IMR-90 (cell line): ENCODE measurements at regions not wholly inside any gene's neighbourhood (a gene's known extent, or its start where the extent isn't known, plus 50 kb on each side); places are given as distances from the start of the nearest gene placed in this dataset.

Source experiments
- ATAC-seq: fragments of 200-7000 bp; cut with Tn5 transposase; 2 replicates; pipeline ENCODE4 v1.9.1; 2020; ENCODE audit warnings: low read depth, mild to moderate bottlenecking, moderate library complexity
- BruUV-seq: library from RNA; stranded (reverse); fragments of 400-500 nt; replicated peaks from 2 replicates; lab custom pipeline; 2021; lab: Mats Ljungman, UMichigan
- CTCF ChIA-PET: fragments of 300-600 bp; formaldehyde crosslinking; extraction: SDS; loops from one replicate; lab custom pipeline; 2021; ENCODE audit warnings: antibody characterized with exemption; lab: Yijun Ruan, JAX
- POLR2A ChIA-PET: fragments of 300-600 bp; sonication (Branson Sonifier 250); formaldehyde crosslinking; loops from one replicate; lab custom pipeline; 2022; ENCODE audit warnings: antibody characterized with exemption; ENCODE audit not compliant: unreplicated experiment; lab: Charles Lee
- DNase-seq: peaks from one replicate; pipeline ENCODE4 v3.0.0; 2013
- H2AFZ ChIP-seq: replicated peaks from 2 replicates; pipeline ENCODE3; 2013; ENCODE audit warnings: low read length, mild to moderate bottlenecking; ENCODE audit not compliant: poor library complexity
- H2AK5ac ChIP-seq: 2 replicates; pipeline ENCODE4 v1.6.1; 2013; ENCODE audit warnings: low read depth, low read length, inconsistent platforms
- H2AK9ac ChIP-seq: replicated peaks from 2 replicates; pipeline ENCODE3; 2013; ENCODE audit warnings: mild to moderate bottlenecking, low read depth, low read length, moderate library complexity; ENCODE audit not compliant: poor library complexity
- H2BK120ac ChIP-seq: 2 replicates; pipeline ENCODE4 v1.6.1; 2013; ENCODE audit warnings: low read depth, low read length, inconsistent platforms
- H2BK15ac ChIP-seq: 3 replicates; pipeline ENCODE4 v1.6.1; 2013; ENCODE audit warnings: low read depth, low read length, inconsistent platforms
- H2BK20ac ChIP-seq: 2 replicates; pipeline ENCODE4 v1.6.1; 2013; ENCODE audit warnings: low read depth, mild to moderate bottlenecking, inconsistent platforms, low read length, moderate library complexity
- H2BK5ac ChIP-seq: 2 replicates; pipeline ENCODE4 v1.6.1; 2013; ENCODE audit warnings: mild to moderate bottlenecking, low read depth, low read length, inconsistent platforms; ENCODE audit not compliant: poor library complexity, severe bottlenecking
- H3K14ac ChIP-seq: replicated peaks from 2 replicates; pipeline ENCODE4 v1.6.1; 2013; ENCODE audit warnings: low read depth, low read length, inconsistent platforms
- H3K18ac ChIP-seq: 2 replicates; pipeline ENCODE4 v1.6.1; 2013; ENCODE audit warnings: low read depth, low read length, control low read depth
- H3K23ac ChIP-seq: 2 replicates; pipeline ENCODE4 v1.6.1; 2013; ENCODE audit warnings: low read depth, low read length, inconsistent platforms
- H3K27ac ChIP-seq: 2 replicates; pipeline ENCODE4 v1.5.1; 2013; ENCODE audit warnings: mild to moderate bottlenecking, control low read depth, low read length; ENCODE audit not compliant: insufficient read depth
- H3K27me3 ChIP-seq: 2 replicates; pipeline ENCODE4 v1.6.1; 2013; ENCODE audit warnings: low read length; ENCODE audit not compliant: control insufficient read depth, insufficient read depth
- H3K36me3 ChIP-seq: 2 replicates; pipeline ENCODE4 v1.6.1; 2013; ENCODE audit warnings: low read length, mixed read lengths; ENCODE audit not compliant: control insufficient read depth, insufficient read depth
- H3K4ac ChIP-seq: 2 replicates; pipeline ENCODE4 v1.6.1; 2013; ENCODE audit warnings: low read depth, low read length, inconsistent platforms
- H3K4me1 ChIP-seq: 2 replicates; pipeline ENCODE4 v1.6.1; 2013; ENCODE audit warnings: low read length, mixed read lengths; ENCODE audit not compliant: control insufficient read depth, insufficient read depth
- H3K4me2 ChIP-seq: 2 replicates; pipeline ENCODE4 v1.6.1; 2013; ENCODE audit warnings: low read depth, mild to moderate bottlenecking, control low read depth, low read length, moderate library complexity
- H3K4me3 ChIP-seq: 2 replicates; pipeline ENCODE4 v1.5.1; 2013; ENCODE audit warnings: low read depth, mild to moderate bottlenecking, control low read depth, low read length, moderate library complexity; ENCODE audit not compliant: insufficient read depth
- H3K56ac ChIP-seq: 2 replicates; pipeline ENCODE4 v1.6.1; 2013; ENCODE audit warnings: low read length, inconsistent platforms; ENCODE audit not compliant: insufficient read depth; ENCODE audit errors: extremely low read depth
- H3K79me1 ChIP-seq, 2 experiments: 2 replicates each; pipeline ENCODE4 v1.6.1; 2013; ENCODE audit warnings: low read length in 2 of 2, inconsistent platforms in 1 of 2, low read depth in 1 of 2
- H3K9ac ChIP-seq: 2 replicates; pipeline ENCODE4 v1.6.1; 2013; ENCODE audit warnings: low read depth, low read length, control low read depth
- H3K9me1 ChIP-seq: 2 replicates; pipeline ENCODE4 v1.6.1; 2013; ENCODE audit warnings: low read length, inconsistent platforms; ENCODE audit not compliant: insufficient read depth
- H3K9me3 ChIP-seq: 2 replicates; pipeline ENCODE4 v1.6.1; 2013; ENCODE audit warnings: low read length; ENCODE audit not compliant: control insufficient read depth, insufficient read depth
- H4K20me1 ChIP-seq: 2 replicates; pipeline ENCODE4 v1.6.1; 2013; ENCODE audit warnings: low read length, inconsistent platforms; ENCODE audit not compliant: insufficient read depth
- H4K5ac ChIP-seq: 2 replicates; pipeline ENCODE4 v1.6.1; 2013; ENCODE audit warnings: mild to moderate bottlenecking, low read depth, low read length, control low read depth
- H4K8ac ChIP-seq, 2 experiments: 2 replicates each; pipeline ENCODE4 v1.6.1; 2013; ENCODE audit warnings: low read depth in 2 of 2, low read length in 2 of 2, control low read depth in 1 of 2, inconsistent platforms in 1 of 2
- H4K91ac ChIP-seq: 2 replicates; pipeline ENCODE4 v1.6.1; 2013; ENCODE audit warnings: low read depth, low read length, inconsistent platforms; ENCODE audit not compliant: insufficient read depth
- BHLHE40 ChIP-seq: fragments of 150-350 bp; IDR thresholded peaks from 2 replicates; pipeline ENCODE4 v1.6.1; 2016; ENCODE audit warnings: mild to moderate bottlenecking, low read depth, low read length
- CEBPB ChIP-seq: IDR thresholded peaks from 2 replicates; pipeline ENCODE4 v1.6.1; 2012; ENCODE audit warnings: low read depth, low read length, improper control_type of control experiment
- CHD1 ChIP-seq: IDR thresholded peaks from 2 replicates; pipeline ENCODE4 v1.6.1; 2012; ENCODE audit warnings: low read depth, low read length, improper control_type of control experiment
- FOS ChIP-seq: fragments of 150-350 bp; IDR thresholded peaks from 2 replicates; pipeline ENCODE4 v1.6.1; 2016; ENCODE audit warnings: low read depth, low read length
- MAFK ChIP-seq: IDR thresholded peaks from 2 replicates; pipeline ENCODE4 v1.6.1; 2012; ENCODE audit warnings: low read depth, low read length, improper control_type of control experiment
- MAZ ChIP-seq: IDR thresholded peaks from 2 replicates; pipeline ENCODE4 v1.6.1; 2012; ENCODE audit warnings: low read depth, mild to moderate bottlenecking, low read length, improper control_type of control experiment, moderate library complexity, borderline replicate concordance
- MXI1 ChIP-seq: IDR thresholded peaks from 2 replicates; pipeline ENCODE4 v1.6.1; 2012; ENCODE audit warnings: low read depth, mild to moderate bottlenecking, low read length, moderate library complexity, borderline replicate concordance
- NFE2L2 ChIP-seq: fragments of 150-350 bp; IDR thresholded peaks from 2 replicates; pipeline ENCODE4 v1.6.1; 2016; ENCODE audit warnings: low read depth, mild to moderate bottlenecking, low read length
- POLR2A ChIP-seq: IDR thresholded peaks from 2 replicates; pipeline ENCODE4 v1.6.1; 2012; ENCODE audit warnings: mild to moderate bottlenecking, low read depth, low read length
- RAD21 ChIP-seq: IDR thresholded peaks from 2 replicates; pipeline ENCODE4 v1.6.1; 2012; ENCODE audit warnings: low read length, improper control_type of control experiment
- RCOR1 ChIP-seq: IDR thresholded peaks from 2 replicates; pipeline ENCODE4 v1.6.1; 2012; ENCODE audit warnings: mild to moderate bottlenecking, low read length, improper control_type of control experiment; ENCODE audit not compliant: insufficient replicate concordance
- RFX5 ChIP-seq: IDR thresholded peaks from 2 replicates; pipeline ENCODE4 v1.8.0; 2012; ENCODE audit warnings: low read depth, mild to moderate bottlenecking, low read length, moderate library complexity
- SMC3 ChIP-seq: fragments of 150-350 bp; IDR thresholded peaks from 2 replicates; pipeline ENCODE4 v1.6.1; 2016; ENCODE audit warnings: low read depth, mild to moderate bottlenecking, antibody characterized with exemption, low read length, moderate library complexity
- WGBS, 2 experiments: methylation state at CpG; one replicate each; pipeline versions ENCODE4 v1.1.5 to v1.1.7; 2013; ENCODE audit warnings: missing lambda C conversion rate in 2 of 2; ENCODE audit not compliant: insufficient read length in 1 of 2; ENCODE audit errors: extremely low coverage in 2 of 2; 5-methylcytosine and 5-hydroxymethylcytosine counted together
- dilution Hi-C: fragments of 300-500 bp; cut with HindIII; formaldehyde crosslinking; loops from one replicate; pipeline ENCODE4 v1.14.3; 2018; ENCODE audit warnings: low sequenced_read_pairs; ENCODE audit not compliant: unreplicated experiment
- in situ Hi-C: fragments of 300-500 bp; cut with MboI; formaldehyde crosslinking; loops from 3 replicates; pipeline ENCODE4 v1.14.3; 2019; ENCODE audit warnings: low sequenced_read_pairs, inconsistent platforms, mixed read lengths
- intact Hi-C: fragments of 100-400 bp; cut with micrococcal nuclease; formaldehyde crosslinking; loops from 2 replicates; pipeline ENCODE4 v1.10.0; 2022
- TF ChIP-seq, protein P1 (sequence below): conservative IDR thresholded peaks from 2 replicates; pipeline ENCODE4 v1.5.1; 2012; ENCODE audit warnings: mild to moderate bottlenecking, low read depth, low read length, improper control_type of control experiment
- TF ChIP-seq, protein P2 (sequence below): fragments of 150-350 bp; IDR thresholded peaks from 2 replicates; pipeline ENCODE4 v1.6.1; 2017; ENCODE audit warnings: mild to moderate bottlenecking, antibody characterized with exemption, low read length, low read depth
- TF ChIP-seq, protein P3 (sequence below): fragments of 150-350 bp; IDR thresholded peaks from 2 replicates; pipeline ENCODE4 v1.6.1; 2016; ENCODE audit warnings: low read depth, mild to moderate bottlenecking, low read length, moderate library complexity, borderline replicate concordance

GRCh38 chr9:105842023-105842644 is 147.8 kb downstream of the TMEM38B start:
- Histone ChIP-seq H4K91ac (no peak overlapping the region), H3K18ac (no peak overlapping the region), H2BK15ac (no peak overlapping the region), H3K4me3 (no peak overlapping the region), H3K9me3 (no peaks in the 10 kb centered on the region), H2BK20ac (no peak overlapping the region), H3K79me1 (no peaks in the 10 kb centered on the region), H3K9me1 (no peaks in the 10 kb centered on the region), H4K5ac (no peak overlapping the region), H4K20me1 (no peaks in the 10 kb centered on the region), H3K4ac (no peak overlapping the region), H3K27ac (no peak overlapping the region), H3K4me1 (no peaks in the 10 kb centered on the region), H3K14ac (no peak overlapping the region), H2BK120ac (no peak overlapping the region), H3K9ac (no peak overlapping the region), H2AFZ (no peak overlapping the region), H2AK9ac (no peak overlapping the region), H3K56ac (no peak overlapping the region), H2AK5ac (no peak overlapping the region), H4K8ac (no peak overlapping the region), H3K23ac (no peak overlapping the region), H3K36me3 (no peaks in the 10 kb centered on the region), H3K4me2 (no peak overlapping the region), H2BK5ac (no peak overlapping the region), H3K27me3 (no peaks in the 10 kb centered on the region)
- CTCF ChIA-PET = interaction anchor here (0.6 to 3.5 kb wide), 5 partner anchors 8 to 1328 kb away, joined by 3 to 18 read pairs (median 4); no protein-coding TSS in a partner anchor
- WGBS, 2 experiments = no CpG with 5 or more reads among the region's 4 CpGs
- POLR2A ChIA-PET = no interaction called here
- in situ Hi-C loops = loop anchor here (25.0 kb wide), 1 partner anchor 1320 kb away; no protein-coding TSS in a partner anchor
- intact Hi-C loops = loop anchor here (1.0 to 10.0 kb wide), 4 partner anchors 39 to 1443 kb away; partner anchors contain the start of genes RAD23B and ZNF462
- BruUV-seq = no TSS peak
- dilution Hi-C loops = no loop called here
- DNase-seq = peak; percentile 47
- TF ChIP-seq MXI1 (no peak), POLR2A (no peak), NFE2L2 (no peak), CHD1 (no peak), MAFK (peak; percentile 81), CEBPB (peak; percentile 95), RCOR1 (no peak), BHLHE40 (no peak), FOS (no peak), RFX5 (no peak), SMC3 (peak; percentile 74), RAD21 (peak; percentile 73), MAZ (no peak)
- TF ChIP-seq, protein P1, sequence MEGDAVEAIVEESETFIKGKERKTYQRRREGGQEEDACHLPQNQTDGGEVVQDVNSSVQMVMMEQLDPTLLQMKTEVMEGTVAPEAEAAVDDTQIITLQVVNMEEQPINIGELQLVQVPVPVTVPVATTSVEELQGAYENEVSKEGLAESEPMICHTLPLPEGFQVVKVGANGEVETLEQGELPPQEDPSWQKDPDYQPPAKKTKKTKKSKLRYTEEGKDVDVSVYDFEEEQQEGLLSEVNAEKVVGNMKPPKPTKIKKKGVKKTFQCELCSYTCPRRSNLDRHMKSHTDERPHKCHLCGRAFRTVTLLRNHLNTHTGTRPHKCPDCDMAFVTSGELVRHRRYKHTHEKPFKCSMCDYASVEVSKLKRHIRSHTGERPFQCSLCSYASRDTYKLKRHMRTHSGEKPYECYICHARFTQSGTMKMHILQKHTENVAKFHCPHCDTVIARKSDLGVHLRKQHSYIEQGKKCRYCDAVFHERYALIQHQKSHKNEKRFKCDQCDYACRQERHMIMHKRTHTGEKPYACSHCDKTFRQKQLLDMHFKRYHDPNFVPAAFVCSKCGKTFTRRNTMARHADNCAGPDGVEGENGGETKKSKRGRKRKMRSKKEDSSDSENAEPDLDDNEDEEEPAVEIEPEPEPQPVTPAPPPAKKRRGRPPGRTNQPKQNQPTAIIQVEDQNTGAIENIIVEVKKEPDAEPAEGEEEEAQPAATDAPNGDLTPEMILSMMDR = peak; percentile 92
- TF ChIP-seq, protein P2, sequence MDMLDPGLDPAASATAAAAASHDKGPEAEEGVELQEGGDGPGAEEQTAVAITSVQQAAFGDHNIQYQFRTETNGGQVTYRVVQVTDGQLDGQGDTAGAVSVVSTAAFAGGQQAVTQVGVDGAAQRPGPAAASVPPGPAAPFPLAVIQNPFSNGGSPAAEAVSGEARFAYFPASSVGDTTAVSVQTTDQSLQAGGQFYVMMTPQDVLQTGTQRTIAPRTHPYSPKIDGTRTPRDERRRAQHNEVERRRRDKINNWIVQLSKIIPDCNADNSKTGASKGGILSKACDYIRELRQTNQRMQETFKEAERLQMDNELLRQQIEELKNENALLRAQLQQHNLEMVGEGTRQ = no peak
- TF ChIP-seq, protein P3, sequence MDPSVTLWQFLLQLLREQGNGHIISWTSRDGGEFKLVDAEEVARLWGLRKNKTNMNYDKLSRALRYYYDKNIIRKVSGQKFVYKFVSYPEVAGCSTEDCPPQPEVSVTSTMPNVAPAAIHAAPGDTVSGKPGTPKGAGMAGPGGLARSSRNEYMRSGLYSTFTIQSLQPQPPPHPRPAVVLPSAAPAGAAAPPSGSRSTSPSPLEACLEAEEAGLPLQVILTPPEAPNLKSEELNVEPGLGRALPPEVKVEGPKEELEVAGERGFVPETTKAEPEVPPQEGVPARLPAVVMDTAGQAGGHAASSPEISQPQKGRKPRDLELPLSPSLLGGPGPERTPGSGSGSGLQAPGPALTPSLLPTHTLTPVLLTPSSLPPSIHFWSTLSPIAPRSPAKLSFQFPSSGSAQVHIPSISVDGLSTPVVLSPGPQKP = no peak
- ATAC-seq = peak; percentile 73; the same call in 1 of the 2 replicates
